GM19238 (cell line): ENCODE measurements at regions not wholly inside any gene's neighbourhood (a gene's known extent, or its start where the extent isn't known, plus 50 kb on each side); places are given as distances from the start of the nearest gene placed in this dataset.

Source experiments
- DNase-seq: peaks from one replicate; pipeline ENCODE4 v3.0.0; 2011; ENCODE audit warnings: low spot score; ENCODE audit not compliant: insufficient read length

- DNase-seq = no peak
These were observed 272.2 kb upstream of the MAP3K7 start for GRCh38 chr6:90859056-90859455.

- no peak for DNase-seq
These were observed 262.8 kb upstream of the MAP3K7 start for GRCh38 chr6:90849686-90850085.

GRCh38 chr6:90846824-90847223 lies 260.0 kb upstream of the MAP3K7 start:
- no peak for DNase-seq

- DNase-seq = no peak
These were observed 248.8 kb upstream of the MAP3K7 start for GRCh38 chr6:90835596-90836212.

- DNase-seq = no peak
These were observed 242.4 kb upstream of the MAP3K7 start for GRCh38 chr6:90829311-90829710.

DNA sequence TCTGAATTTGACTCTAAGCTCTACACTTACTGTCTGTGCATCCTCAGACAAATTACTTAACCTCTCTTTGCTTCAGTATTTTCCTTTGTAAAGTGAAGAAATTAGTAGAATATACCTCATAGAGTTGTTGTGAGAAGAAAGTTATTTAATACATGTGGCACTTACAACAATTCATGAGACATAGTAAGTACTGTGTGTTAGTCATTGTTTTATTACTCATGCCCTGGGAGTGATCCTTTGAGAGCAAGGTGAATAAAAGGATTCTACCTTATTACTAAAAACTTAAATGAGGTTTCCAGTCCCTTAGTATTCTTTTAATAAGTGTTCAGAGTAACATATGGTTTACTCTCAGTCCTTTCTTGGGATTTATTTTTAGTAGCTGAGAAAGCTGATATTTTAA lies 233.6 kb upstream of the MAP3K7 start:
- DNase-seq = no peak

DNA sequence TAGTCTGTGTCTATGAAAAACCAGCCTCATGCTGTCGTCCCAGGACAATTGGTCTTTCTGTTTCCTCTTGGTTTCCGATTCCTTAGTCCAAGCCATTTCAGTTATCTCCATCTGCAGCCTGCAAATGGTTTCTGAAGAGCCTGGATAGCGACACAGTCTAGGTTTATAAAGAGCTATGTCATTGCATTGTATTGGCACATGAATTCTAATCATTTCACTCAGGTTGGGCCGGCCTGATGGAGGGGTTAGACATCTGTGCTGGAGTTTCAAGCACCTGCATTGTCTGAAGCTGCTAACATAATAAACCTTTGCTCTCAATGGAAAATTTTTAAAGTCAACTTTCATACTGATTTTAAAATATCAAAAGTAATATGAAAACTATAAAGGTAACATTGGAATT lies 232.6 kb upstream of the MAP3K7 start:
- DNase-seq = no peak

DNA sequence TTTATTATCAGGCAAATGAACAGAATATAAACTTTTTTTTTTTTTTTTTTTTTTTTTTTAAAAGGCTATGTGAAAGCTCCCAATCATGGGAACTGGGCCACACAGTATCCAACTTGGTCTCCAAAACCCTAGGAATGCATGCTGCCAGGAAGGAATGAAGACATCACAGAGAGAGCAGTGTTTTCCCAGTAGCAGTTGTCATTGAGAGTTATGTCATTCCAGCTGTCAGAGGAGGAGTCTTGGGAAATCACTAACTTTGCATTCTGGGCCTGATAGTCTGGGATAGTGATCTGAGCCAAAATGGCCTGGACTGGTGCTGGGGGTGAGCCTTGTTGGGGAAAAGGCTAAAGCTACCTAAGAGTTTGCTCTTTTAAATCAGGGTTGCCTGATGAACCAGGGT lies 231.3 kb upstream of the MAP3K7 start:
- no peak for DNase-seq

DNA sequence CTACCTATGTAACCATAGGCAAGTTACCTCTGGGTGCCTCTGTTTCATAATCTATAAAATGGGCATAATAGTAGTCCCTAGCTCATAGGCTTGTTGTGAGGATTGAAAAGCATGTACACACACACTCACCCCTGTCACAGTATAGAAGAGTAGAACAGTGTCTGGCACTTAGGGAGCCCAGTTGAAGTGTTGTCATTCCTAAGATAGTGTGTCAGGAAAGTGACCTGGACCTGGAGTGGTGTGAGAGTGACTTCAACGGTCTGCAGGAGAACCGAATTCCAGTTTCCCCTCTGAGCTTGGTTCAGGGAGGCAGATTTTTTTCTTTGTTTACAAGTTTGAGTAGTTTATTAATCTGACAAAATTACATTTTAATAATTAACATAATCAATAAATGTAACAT lies 229.9 kb upstream of the MAP3K7 start:
- no peak for DNase-seq

- no peak for DNase-seq
These were observed 224.8 kb upstream of the MAP3K7 start for GRCh38 chr6:90811596-90812226.

DNA sequence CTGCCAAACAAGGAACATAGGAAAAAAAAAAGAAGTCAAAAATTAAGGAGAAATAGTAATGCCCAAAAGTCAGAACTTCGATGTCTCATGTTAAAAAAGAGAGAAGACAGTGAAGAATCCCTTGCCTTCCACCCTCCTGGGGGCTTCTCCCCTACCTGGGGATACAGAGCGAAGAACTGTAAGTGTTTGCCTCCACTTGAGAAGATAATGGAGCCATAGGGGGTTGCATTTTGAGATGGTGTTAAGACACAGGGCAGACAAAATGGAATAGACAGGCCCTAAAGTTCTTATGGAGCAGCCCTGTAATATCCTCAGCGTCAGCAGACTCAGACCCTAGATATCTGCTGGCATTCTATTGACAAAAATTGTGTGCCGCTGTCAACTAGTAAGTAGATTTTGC lies 222.2 kb upstream of the MAP3K7 start:
- DNase-seq = no peak

- no peak for DNase-seq
These were observed 221.2 kb upstream of the MAP3K7 start for GRCh38 chr6:90807791-90808701.

DNA sequence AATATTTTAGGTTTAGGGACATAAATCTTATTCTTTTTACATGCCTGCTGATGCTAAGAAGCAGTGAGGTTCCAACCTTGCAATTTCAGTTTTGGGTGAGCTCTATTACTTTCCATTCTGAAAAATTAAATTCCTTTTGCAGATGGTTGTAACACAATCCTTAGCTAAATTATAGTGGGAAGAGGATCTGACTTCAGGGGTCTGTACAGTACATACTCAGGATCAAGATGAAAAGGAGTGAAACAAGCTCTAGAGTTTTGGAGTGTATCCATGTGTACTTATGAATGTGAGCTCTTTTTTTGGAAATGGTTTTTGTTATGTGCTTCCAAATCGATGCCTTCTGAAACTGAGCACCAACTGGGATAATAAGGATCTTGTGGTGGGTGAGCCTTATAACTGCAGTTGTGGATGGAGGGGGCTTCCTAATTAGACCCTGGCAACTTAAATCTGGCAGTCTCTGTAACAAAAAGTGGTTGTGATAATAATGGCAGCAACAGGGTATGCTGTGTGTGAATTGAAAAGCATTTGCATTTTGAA lies 218.8 kb upstream of the MAP3K7 start:
- DNase-seq = no peak

GRCh38 chr6:90803956-90804355 lies 217.1 kb upstream of the MAP3K7 start:
- DNase-seq = no peak

GRCh38 chr6:90795078-90795477 lies 208.2 kb upstream of the MAP3K7 start:
- DNase-seq = no peak

DNA sequence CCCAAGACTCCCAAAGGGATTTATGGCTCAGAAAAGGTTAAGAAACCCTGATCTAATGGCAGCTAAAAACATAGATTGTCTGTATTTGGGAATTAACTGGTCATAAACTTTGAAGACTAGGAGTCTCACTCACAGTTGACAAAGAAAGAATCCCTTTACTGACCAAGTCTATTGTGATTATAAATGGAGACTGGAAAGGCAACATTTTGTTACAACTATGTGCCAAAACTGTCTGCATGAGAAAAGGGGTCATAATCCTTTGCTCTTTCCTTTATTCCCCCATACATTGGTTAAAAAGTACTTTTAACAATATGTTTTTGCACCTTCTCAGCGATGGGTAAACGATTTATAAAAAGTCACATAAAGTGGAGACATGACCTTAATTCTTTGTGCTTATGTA lies 206.9 kb upstream of the MAP3K7 start:
- DNase-seq = no peak

DNA sequence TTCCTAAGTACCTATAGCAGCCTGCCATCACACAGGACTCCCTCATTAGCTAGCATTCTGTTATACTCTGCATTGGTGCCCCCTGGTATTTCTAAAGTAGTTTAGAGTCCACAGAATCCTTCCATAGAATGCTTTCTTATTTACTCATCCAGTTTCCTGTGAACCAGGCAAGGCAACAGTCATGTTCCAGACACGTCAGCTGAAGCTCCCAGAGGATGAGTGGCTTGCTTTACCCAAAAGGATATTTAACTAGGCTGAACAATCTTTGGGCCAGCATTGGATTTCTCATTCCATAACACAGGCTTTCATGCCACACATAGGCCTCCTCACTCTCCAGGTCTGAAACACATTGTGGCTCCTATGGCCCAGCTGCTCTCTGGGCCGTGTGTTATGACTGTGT lies 203.8 kb upstream of the MAP3K7 start:
- DNase-seq = no peak

GRCh38 chr6:90790058-90790457 lies 203.2 kb upstream of the MAP3K7 start:
- DNase-seq = no peak

DNA sequence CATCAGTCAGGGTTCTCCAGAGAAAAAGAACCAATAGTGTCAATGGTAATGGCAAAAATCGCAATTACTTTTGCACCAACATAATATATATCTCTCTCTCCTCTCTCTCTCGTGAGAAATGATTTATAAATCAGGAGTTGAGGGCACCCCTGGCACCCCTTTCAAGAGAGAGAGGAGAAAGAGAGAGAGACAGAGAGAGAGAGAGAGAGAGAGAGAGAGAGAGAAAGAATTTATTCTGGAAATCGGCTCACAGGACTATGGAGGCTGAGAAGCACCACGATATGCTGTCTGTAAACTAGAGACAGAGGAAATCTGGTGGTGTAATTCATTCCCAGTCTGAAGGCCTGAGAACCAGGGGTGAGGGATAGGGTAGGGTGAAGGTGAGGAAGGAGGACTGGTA lies 201.9 kb upstream of the MAP3K7 start:
- no peak for DNase-seq

GRCh38 chr6:90787446-90787845 lies 200.6 kb upstream of the MAP3K7 start:
- DNase-seq = no peak

- no peak for DNase-seq
These were observed 193.9 kb upstream of the MAP3K7 start for GRCh38 chr6:90780778-90781177.

DNA sequence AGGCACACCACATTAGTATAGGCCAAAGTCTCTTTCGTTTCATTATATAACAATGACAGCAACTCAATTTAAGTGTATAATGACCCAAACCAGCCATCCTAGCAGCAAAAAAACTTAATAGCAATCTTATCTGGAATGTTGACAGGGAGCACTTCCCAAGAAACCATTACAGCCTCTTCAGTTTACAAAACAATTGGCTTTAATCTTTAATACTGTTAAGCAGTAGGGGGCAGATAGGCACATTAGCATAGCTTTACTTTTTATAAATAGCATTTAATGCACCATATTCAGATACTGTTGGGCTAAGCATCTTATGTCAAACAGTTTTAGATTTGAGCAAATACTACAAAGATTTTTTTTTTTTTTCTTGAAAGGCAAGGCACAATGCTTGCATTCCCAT lies 193.3 kb upstream of the MAP3K7 start:
- no peak for DNase-seq
